Adrenal gland (tissue), 9 donors: ENCODE measurements at regions not wholly inside any gene's neighbourhood (a gene's known extent, or its start where the extent isn't known, plus 50 kb on each side); places are given as distances from the start of the nearest gene placed in this dataset.

Experiments
- DNase-seq, 7 donors: peaks; one replicate each; pipeline ENCODE4 v3.0.0-alpha.2; 2019 to 2020
- H3K27ac ChIP-seq, 5 donors: fragments of 200-600 bp; sonication (generic) in 4 of 5; 1 replicate in 3 of 5; 2 replicates in 2 of 5; pipeline versions ENCODE4 v1.5.1 to v1.8.0; 2016 to 2020; ENCODE audit warnings: mild to moderate bottlenecking in 1 of 5
- H3K27me3 ChIP-seq: fragments of 200-600 bp; 2 replicates; pipeline ENCODE4 v1.8.0; 2021
- H3K36me3 ChIP-seq, 2 donors: fragments of 200-600 bp; replicated peaks in 1 of 2; 1 replicate in 1 of 2; 2 replicates in 1 of 2; pipeline versions ENCODE4 v1.5.1 to v1.8.0; 2018 to 2022
- H3K4me1 ChIP-seq, 2 donors: fragments of 200-600 bp; replicated peaks in 1 of 2; 1 replicate in 1 of 2; 2 replicates in 1 of 2; pipeline versions ENCODE4 v1.5.1 to v1.8.0; 2018 to 2021
- H3K4me3 ChIP-seq, 4 donors: fragments of 200-600 bp; sonication (generic) in 3 of 4; one replicate each; pipeline ENCODE4 v1.5.1; 2016 to 2018
- H3K9me3 ChIP-seq, 3 donors: fragments of 200-600 bp; sonication (generic) in 1 of 3; replicated peaks in 1 of 3; 1 replicate in 2 of 3; 2 replicates in 1 of 3; pipeline versions ENCODE4 v1.5.1 to v1.8.0; 2016 to 2021
- POLR2A ChIP-seq, 2 donors: fragments of 450-650 bp; IDR thresholded peaks; one replicate each; pipeline ENCODE4 v1.6.1; 2017; ENCODE audit warnings: antibody characterized with exemption in 2 of 2, mild to moderate bottlenecking in 2 of 2, moderate library complexity in 1 of 2
- WGBS, 4 donors: extraction: QIAGEN DNeasy Blood & Tissue Kit in 2 of 4; methylation state at CpG; one replicate each; pipeline versions ENCODE4 v1.1.5 to v1.1.7; 2013 to 2017; 5-methylcytosine and 5-hydroxymethylcytosine counted together
- intact Hi-C, 2 donors: fragments of 100-400 bp; cut with DNase I; formaldehyde crosslinking; loops; one replicate each; pipeline versions ENCODE4 v1.14.1 to v1.15.0; 2022 to 2023
- TF ChIP-seq, protein P1 (sequence below), 6 experiments: fragments of 450-650 bp in 4 of 6; fragments of 200-600 bp in 2 of 6; sonication (generic) in 1 of 6; IDR thresholded peaks; 1 replicate in 5 of 6; 2 replicates in 1 of 6; pipeline versions ENCODE4 v1.5.1 to v1.8.0; 2016 to 2021; ENCODE audit warnings: antibody characterized with exemption in 6 of 6, mild to moderate bottlenecking in 2 of 6, moderate library complexity in 1 of 6
- donor health status: healthy with polysubstance abuse.
- donor health status: Bipolar disorder and iron deficiency.
- donor health status: DM: yes; HTN: yes; CAD: no.
- donor health status: DM: no; HTN: no; CAD: no.
- donor health status: DM: no; HTN: no; CAD: no.

GRCh38 chr2:41919135-41919534 is 128.7 kb upstream of the PKDCC start:
- TF ChIP-seq, protein P1, sequence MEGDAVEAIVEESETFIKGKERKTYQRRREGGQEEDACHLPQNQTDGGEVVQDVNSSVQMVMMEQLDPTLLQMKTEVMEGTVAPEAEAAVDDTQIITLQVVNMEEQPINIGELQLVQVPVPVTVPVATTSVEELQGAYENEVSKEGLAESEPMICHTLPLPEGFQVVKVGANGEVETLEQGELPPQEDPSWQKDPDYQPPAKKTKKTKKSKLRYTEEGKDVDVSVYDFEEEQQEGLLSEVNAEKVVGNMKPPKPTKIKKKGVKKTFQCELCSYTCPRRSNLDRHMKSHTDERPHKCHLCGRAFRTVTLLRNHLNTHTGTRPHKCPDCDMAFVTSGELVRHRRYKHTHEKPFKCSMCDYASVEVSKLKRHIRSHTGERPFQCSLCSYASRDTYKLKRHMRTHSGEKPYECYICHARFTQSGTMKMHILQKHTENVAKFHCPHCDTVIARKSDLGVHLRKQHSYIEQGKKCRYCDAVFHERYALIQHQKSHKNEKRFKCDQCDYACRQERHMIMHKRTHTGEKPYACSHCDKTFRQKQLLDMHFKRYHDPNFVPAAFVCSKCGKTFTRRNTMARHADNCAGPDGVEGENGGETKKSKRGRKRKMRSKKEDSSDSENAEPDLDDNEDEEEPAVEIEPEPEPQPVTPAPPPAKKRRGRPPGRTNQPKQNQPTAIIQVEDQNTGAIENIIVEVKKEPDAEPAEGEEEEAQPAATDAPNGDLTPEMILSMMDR (IDR thresholded peaks at IDR 0.05): no peak
- TF ChIP-seq POLR2A (IDR thresholded peaks at IDR 0.05): no peak
- Histone ChIP-seq H3K27ac (no peak overlapping the region), H3K4me1 (no peaks in the 10 kb centered on the region), H3K9me3 (no peaks in the 10 kb centered on the region), H3K4me3 (no peak overlapping the region), H3K27me3 (no peaks in the 10 kb centered on the region), H3K36me3 (no peaks in the 10 kb centered on the region)
- WGBS, 4 donors: 55 to 85% (median 70%) methylated on average over 3 of the region's 3 CpGs
- DNase-seq: peak in 1 of 7 donors; percentile 14
- intact Hi-C loops: no loop called here

- intact Hi-C loops: no loop called here
- H3K36me3 ChIP-seq: no peaks in the 10 kb centered on the region
- H3K4me1 ChIP-seq: no peaks in the 10 kb centered on the region
- H3K9me3 ChIP-seq: no peaks in the 10 kb centered on the region
- no peaks in the 10 kb centered on the region for H3K27me3 ChIP-seq
- no peak for DNase-seq
- no peak overlapping the region for H3K4me3 ChIP-seq
- no peak overlapping the region for H3K27ac ChIP-seq
- no peak for TF ChIP-seq POLR2A (IDR thresholded peaks at IDR 0.05)
- TF ChIP-seq, protein P1 (IDR thresholded peaks at IDR 0.05): no peak
- 86 to 96% (median 91%) methylated on average over 3 of the region's 3 CpGs for WGBS, 4 donors
Measured at GRCh38 chr2:41920181-41920580, 127.6 kb upstream of the PKDCC start.

- H3K27me3 ChIP-seq: no peaks in the 10 kb centered on the region
- no peak for TF ChIP-seq POLR2A (IDR thresholded peaks at IDR 0.05)
- TF ChIP-seq, protein P1 (IDR thresholded peaks at IDR 0.05): no peak
- no peak for DNase-seq
- no peak overlapping the region for H3K4me3 ChIP-seq
- H3K27ac ChIP-seq: no peak overlapping the region
- intact Hi-C loops: no loop called here
- 84 to 94% (median 89%) methylated on average over 2 of the region's 2 CpGs for WGBS, 4 donors
- no peaks in the 10 kb centered on the region for H3K9me3 ChIP-seq
- no peaks in the 10 kb centered on the region for H3K4me1 ChIP-seq
- H3K36me3 ChIP-seq: no peaks in the 10 kb centered on the region
Measured at GRCh38 chr2:41920812-41921211, 127.0 kb upstream of the PKDCC start.

DNA sequence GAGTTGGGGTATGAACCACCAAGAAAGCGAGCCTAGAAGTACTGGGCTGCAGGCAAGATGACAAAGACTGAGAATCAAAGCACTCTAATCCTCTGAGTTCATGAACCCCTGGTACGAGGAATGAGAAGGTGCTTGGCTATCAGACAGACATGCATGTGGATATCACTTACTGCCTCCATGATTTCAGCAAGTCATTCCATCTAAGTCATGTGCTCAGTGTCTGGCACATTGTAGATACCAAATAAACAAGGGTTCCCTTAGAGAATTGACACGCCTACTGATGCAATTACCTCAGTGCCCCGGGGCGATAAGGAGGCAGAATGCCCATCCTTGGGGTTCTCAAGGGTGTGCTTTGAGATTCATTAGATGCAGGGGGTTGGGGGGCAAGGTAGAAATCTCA is 125.6 kb upstream of the PKDCC start:
- Histone ChIP-seq H3K4me3 (no peak overlapping the region), H3K4me1 (peaks cover 0 to 10% of the 10 kb centered on the region in 2 donors)
- TF ChIP-seq POLR2A (IDR thresholded peaks at IDR 0.05): no peak
- TF ChIP-seq, protein P1 (IDR thresholded peaks at IDR 0.05): no peak

More for the DNA sequence above, 125.6 kb upstream of the PKDCC start:
- intact Hi-C loops: no loop called here
- WGBS, 4 donors: 54 to 85% (median 72%) methylated on average over 4 to 5 of the region's 5 CpGs
- Histone ChIP-seq H3K36me3 (no peaks in the 10 kb centered on the region), H3K9me3 (no peaks in the 10 kb centered on the region), H3K27me3 (no peaks in the 10 kb centered on the region), H3K27ac (no peak overlapping the region)
- no peak for DNase-seq
